Femur (tissue), 1 donor: ENCODE measurements at regions not wholly inside any gene's neighbourhood (a gene's known extent, or its start where the extent isn't known, plus 50 kb on each side); places are given as distances from the start of the nearest gene placed in this dataset.

ENCODE experiments used
- DNase-seq: peaks from one replicate; pipeline ENCODE4 v3.0.0-alpha.2; 2017

- DNase-seq, result no peak
These were observed 124.4 kb downstream of the P2RY1 start for GRCh38 chr3:152959307-152959706.

- no peak for DNase-seq
These were observed 125.8 kb downstream of the P2RY1 start for GRCh38 chr3:152960684-152961083.

- no peak for DNase-seq
These were observed 126.4 kb downstream of the P2RY1 start for GRCh38 chr3:152961323-152961722.

- DNase-seq, result no peak
These were observed 130.1 kb downstream of the P2RY1 start for GRCh38 chr3:152964911-152965609.

- DNase-seq, result no peak
These were observed 133.6 kb downstream of the P2RY1 start for GRCh38 chr3:152968388-152969024.

GRCh38 chr3:152969557-152970300 is 134.8 kb downstream of the P2RY1 start:
- no peak for DNase-seq

GRCh38 chr3:152970851-152971250 is 135.9 kb downstream of the P2RY1 start:
- DNase-seq, result no peak

GRCh38 chr3:152971880-152972279 is 136.9 kb downstream of the P2RY1 start:
- DNase-seq, result no peak

- no peak for DNase-seq
These were observed 138.6 kb downstream of the P2RY1 start for GRCh38 chr3:152973575-152973974.

GRCh38 chr3:152976239-152976638 is 141.3 kb downstream of the P2RY1 start:
- DNase-seq, result no peak

GRCh38 chr3:152977366-152977765 is 142.4 kb downstream of the P2RY1 start:
- no peak for DNase-seq

GRCh38 chr3:152978152-152978551 is 143.2 kb downstream of the P2RY1 start:
- DNase-seq, result no peak

- no peak for DNase-seq
These were observed 162.6 kb downstream of the P2RY1 start for GRCh38 chr3:152997526-152997925.

- no peak for DNase-seq
These were observed 163.4 kb upstream of the RAP2B start for GRCh38 chr3:152998591-152998990.

GRCh38 chr3:153000325-153000724 is 161.7 kb upstream of the RAP2B start:
- DNase-seq, result no peak

- no peak for DNase-seq
These were observed 160.6 kb upstream of the RAP2B start for GRCh38 chr3:153001210-153002078.

- DNase-seq, result no peak
These were observed 158.6 kb upstream of the RAP2B start for GRCh38 chr3:153003441-153003840.

GRCh38 chr3:153003862-153004261 is 158.2 kb upstream of the RAP2B start:
- DNase-seq, result no peak

- DNase-seq, result no peak
These were observed 153.8 kb upstream of the RAP2B start for GRCh38 chr3:153008226-153008625.

- no peak for DNase-seq
These were observed 138.1 kb upstream of the RAP2B start for GRCh38 chr3:153023896-153024295.

GRCh38 chr3:153026026-153026425 is 136.0 kb upstream of the RAP2B start:
- DNase-seq, result no peak

GRCh38 chr3:153028381-153028780 is 133.6 kb upstream of the RAP2B start:
- no peak for DNase-seq

- peak; percentile 84 for DNase-seq
These were observed 132.7 kb upstream of the RAP2B start for GRCh38 chr3:153029350-153029749.
